ENCODE measurements at regions not wholly inside any gene's neighbourhood (a gene's known extent, or its start where the extent isn't known, plus 50 kb on each side); places are given as distances from the start of the nearest gene placed in this dataset.

- Histone ChIP-seq H3K4me1 (ENCODE audit: low read depth) (peaks cover 55% of the 10 kb centered on the region), H3K4me3 (no peak overlapping the region), H3K9me3 (ENCODE audit: low read depth) (no peaks in the 10 kb centered on the region), H3K27ac (no peak overlapping the region), H3K27me3 (no peaks in the 10 kb centered on the region), H3K36me3 (no peaks in the 10 kb centered on the region)
- TF ChIP-seq, protein P1, sequence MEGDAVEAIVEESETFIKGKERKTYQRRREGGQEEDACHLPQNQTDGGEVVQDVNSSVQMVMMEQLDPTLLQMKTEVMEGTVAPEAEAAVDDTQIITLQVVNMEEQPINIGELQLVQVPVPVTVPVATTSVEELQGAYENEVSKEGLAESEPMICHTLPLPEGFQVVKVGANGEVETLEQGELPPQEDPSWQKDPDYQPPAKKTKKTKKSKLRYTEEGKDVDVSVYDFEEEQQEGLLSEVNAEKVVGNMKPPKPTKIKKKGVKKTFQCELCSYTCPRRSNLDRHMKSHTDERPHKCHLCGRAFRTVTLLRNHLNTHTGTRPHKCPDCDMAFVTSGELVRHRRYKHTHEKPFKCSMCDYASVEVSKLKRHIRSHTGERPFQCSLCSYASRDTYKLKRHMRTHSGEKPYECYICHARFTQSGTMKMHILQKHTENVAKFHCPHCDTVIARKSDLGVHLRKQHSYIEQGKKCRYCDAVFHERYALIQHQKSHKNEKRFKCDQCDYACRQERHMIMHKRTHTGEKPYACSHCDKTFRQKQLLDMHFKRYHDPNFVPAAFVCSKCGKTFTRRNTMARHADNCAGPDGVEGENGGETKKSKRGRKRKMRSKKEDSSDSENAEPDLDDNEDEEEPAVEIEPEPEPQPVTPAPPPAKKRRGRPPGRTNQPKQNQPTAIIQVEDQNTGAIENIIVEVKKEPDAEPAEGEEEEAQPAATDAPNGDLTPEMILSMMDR (IDR thresholded peaks at IDR 0.05; ENCODE audit: low read depth, low read length): no peak
- no peak for DNase-seq (ENCODE audit: low read depth in 1 of 2, low spot score in 1 of 2)
Observed at GRCh38 chr12:123100882-123101281, 50.0 kb downstream of the PITPNM2 start.

DNA sequence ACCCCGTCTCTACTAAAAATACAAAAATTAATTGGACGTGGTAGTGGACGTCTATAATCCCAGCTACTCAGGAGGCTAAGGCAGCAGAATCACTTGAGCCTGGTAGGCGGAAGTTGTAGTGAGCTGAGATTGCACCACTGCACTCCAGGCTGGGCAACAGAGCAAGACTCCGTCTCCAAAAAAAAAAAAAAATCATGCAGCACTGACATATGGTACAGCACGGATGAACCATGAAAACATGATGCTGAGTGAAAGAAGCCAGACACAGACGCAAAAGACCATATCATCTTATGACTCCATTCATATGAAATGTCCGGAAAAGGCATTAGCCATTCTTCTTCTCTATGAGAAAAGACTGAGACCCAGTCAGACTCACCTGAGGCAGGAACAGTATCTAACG lies 50.4 kb downstream of the PITPNM2 start:
- Histone ChIP-seq H3K9me3 (ENCODE audit: low read depth) (no peaks in the 10 kb centered on the region), H3K27ac (no peak overlapping the region), H3K36me3 (no peaks in the 10 kb centered on the region), H3K27me3 (no peaks in the 10 kb centered on the region), H3K4me3 (no peak overlapping the region), H3K4me1 (ENCODE audit: low read depth) (peaks cover 60% of the 10 kb centered on the region)
- TF ChIP-seq, protein P1 (IDR thresholded peaks at IDR 0.05; ENCODE audit: low read depth, low read length): no peak
- no peak for DNase-seq (ENCODE audit: low read depth in 1 of 2, low spot score in 1 of 2)

DNA sequence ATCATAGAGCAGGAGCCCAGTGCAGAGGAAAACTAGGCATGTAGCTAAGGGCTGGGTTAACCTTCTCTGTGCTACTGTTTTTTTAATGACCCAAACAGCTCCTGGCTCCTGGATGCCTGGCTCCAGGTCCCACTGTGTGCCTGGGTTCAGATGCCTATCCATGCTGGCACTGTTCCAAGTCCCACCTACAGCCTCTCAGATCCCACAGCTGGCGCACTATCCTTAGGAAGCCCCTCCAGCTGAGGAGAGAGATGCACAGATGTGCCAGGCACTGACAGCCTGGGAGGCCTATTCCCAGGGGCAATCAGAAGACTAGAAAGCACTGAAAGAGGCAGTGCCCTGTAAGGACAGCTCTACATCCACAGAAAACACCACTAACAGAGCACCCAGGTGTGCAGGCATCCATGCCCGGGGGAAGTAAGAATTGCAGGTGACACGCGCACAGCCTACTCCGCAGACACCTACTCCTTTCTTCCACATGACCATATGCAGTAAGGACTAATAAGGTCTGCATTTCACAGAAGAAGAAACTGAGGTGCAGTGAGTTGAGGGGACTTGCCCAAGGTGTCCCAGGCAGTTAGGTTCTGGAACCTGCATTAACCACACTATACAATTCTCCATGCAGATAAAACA lies 51.2 kb downstream of the PITPNM2 start:
- DNase-seq (ENCODE audit: low read depth in 1 of 2, low spot score in 1 of 2): no peak
- H3K27ac ChIP-seq: peak overlapping the region; percentile 86
- H3K9me3 ChIP-seq (ENCODE audit: low read depth): no peaks in the 10 kb centered on the region
- peaks cover 66% of the 10 kb centered on the region for H3K4me1 ChIP-seq (ENCODE audit: low read depth)
- no peaks in the 10 kb centered on the region for H3K36me3 ChIP-seq
- TF ChIP-seq, protein P1 (IDR thresholded peaks at IDR 0.05; ENCODE audit: low read depth, low read length): no peak
- H3K27me3 ChIP-seq: no peaks in the 10 kb centered on the region
- no peak overlapping the region for H3K4me3 ChIP-seq

DNA sequence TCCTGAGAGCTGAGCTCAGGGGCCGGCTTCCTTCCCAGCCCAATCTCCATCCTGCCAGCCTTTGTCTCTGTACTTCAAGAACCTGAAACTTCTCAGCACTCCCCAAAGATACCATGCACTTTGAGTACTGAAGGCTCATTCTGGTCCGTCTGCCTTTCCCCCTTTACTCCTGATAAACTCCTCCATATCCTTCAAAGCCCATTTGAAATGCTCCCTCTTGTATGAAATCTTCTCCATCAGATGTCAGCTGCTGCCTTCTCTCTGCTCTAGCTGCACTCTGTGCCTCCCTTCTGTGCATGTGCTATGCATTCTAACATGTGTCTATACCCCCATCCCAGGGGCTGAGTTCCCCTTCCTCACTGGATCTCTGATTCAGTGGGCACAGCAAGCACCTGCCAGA lies 52.1 kb downstream of the PITPNM2 start:
- Histone ChIP-seq H3K4me1 (ENCODE audit: low read depth) (peaks cover 72% of the 10 kb centered on the region), H3K9me3 (ENCODE audit: low read depth) (no peaks in the 10 kb centered on the region), H3K36me3 (no peaks in the 10 kb centered on the region), H3K4me3 (no peak overlapping the region), H3K27ac (peak overlapping the region; percentile 86), H3K27me3 (no peaks in the 10 kb centered on the region)
- TF ChIP-seq, protein P1 (IDR thresholded peaks at IDR 0.05; ENCODE audit: low read depth, low read length): no peak
- no peak for DNase-seq (ENCODE audit: low read depth in 1 of 2, low spot score in 1 of 2)

DNA sequence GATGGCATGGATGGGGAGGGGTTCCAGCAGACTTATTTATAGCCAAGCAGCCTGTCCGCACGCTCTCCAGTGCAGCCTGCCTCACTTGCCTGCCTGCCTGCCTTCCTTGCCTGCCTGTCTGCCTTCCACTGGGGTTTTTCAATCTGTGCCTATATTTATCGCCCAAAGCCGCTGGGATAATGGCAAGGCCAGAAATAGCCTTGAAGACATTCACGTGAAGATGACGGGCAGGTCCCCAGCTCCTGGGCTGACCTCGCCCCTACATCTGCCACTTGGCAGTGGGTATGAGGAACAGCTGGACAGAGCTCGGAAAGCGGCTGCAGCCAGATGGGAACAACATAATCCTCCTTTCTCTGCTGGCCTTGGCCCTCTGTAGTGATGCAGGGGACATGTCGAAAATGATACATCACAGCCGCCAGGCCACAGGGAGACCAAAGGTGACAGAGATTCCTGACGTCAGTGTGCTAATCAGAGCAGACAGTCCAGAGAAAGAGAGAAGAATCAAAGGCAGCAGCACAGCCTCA lies 53.3 kb downstream of the PITPNM2 start:
- Histone ChIP-seq H3K4me3 (no peak overlapping the region), H3K27ac (peak overlapping the region; percentile 86), H3K36me3 (no peaks in the 10 kb centered on the region), H3K9me3 (ENCODE audit: low read depth) (no peaks in the 10 kb centered on the region), H3K4me1 (ENCODE audit: low read depth) (peaks cover 75% of the 10 kb centered on the region), H3K27me3 (no peaks in the 10 kb centered on the region)
- TF ChIP-seq, protein P1 (IDR thresholded peaks at IDR 0.05; ENCODE audit: low read depth, low read length): no peak
- DNase-seq (ENCODE audit: low read depth in 1 of 2, low spot score in 1 of 2): peak in 1 of 2 donors; percentile 90
